CD4-positive, alpha-beta T cell treated with Interleukin-17A for 1 hour (primary cell): ENCODE measurements at regions not wholly inside any gene's neighbourhood (a gene's known extent, or its start where the extent isn't known, plus 50 kb on each side); places are given as distances from the start of the nearest gene placed in this dataset.
A peak's percentile ranks its signal among the peaks of the same experiment; 100 is the strongest.

Experiments
- DNase-seq: peaks from one replicate; pipeline ENCODE4 v3.0.0-alpha.2; 2020

GRCh38 chr1:36675106-36675505 is 192.4 kb upstream of the CSF3R start:
- DNase-seq = no peak

- DNase-seq = no peak
Measured at GRCh38 chr1:36673202-36673601, 190.5 kb upstream of the CSF3R start.

- no peak for DNase-seq
Measured at GRCh38 chr1:36669262-36669661, 186.5 kb upstream of the CSF3R start.

GRCh38 chr1:36667836-36668235 is 185.1 kb upstream of the CSF3R start:
- DNase-seq = no peak

- DNase-seq = no peak
Measured at GRCh38 chr1:36667256-36667655, 184.5 kb upstream of the CSF3R start.

- DNase-seq = no peak
Measured at GRCh38 chr1:36665478-36666080, 182.9 kb upstream of the CSF3R start.

GRCh38 chr1:36664571-36665287 is 182.0 kb upstream of the CSF3R start:
- DNase-seq = no peak

GRCh38 chr1:36663772-36664430 is 181.2 kb upstream of the CSF3R start:
- no peak for DNase-seq

- no peak for DNase-seq
Measured at GRCh38 chr1:36658838-36659237, 176.1 kb upstream of the CSF3R start.

- DNase-seq = no peak
Measured at GRCh38 chr1:36657826-36658225, 175.1 kb upstream of the CSF3R start.

- no peak for DNase-seq
Measured at GRCh38 chr1:36656838-36657237, 174.1 kb upstream of the CSF3R start.

- DNase-seq = no peak
Measured at GRCh38 chr1:36656271-36656670, 173.6 kb upstream of the CSF3R start.

- DNase-seq = no peak
Measured at GRCh38 chr1:36654586-36654985, 171.9 kb upstream of the CSF3R start.

- DNase-seq = no peak
Measured at GRCh38 chr1:36653850-36654249, 171.1 kb upstream of the CSF3R start.

GRCh38 chr1:36652586-36652985 is 169.9 kb upstream of the CSF3R start:
- DNase-seq = no peak

GRCh38 chr1:36652011-36652410 is 169.3 kb upstream of the CSF3R start:
- DNase-seq = no peak

GRCh38 chr1:36651176-36651910 is 168.6 kb upstream of the CSF3R start:
- DNase-seq = no peak

- peak; percentile 53 for DNase-seq
Measured at GRCh38 chr1:36650200-36651065, 167.7 kb upstream of the CSF3R start.

- no peak for DNase-seq
Measured at GRCh38 chr1:36645867-36646266, 163.2 kb upstream of the CSF3R start.

- no peak for DNase-seq
Measured at GRCh38 chr1:36644556-36644955, 161.8 kb upstream of the CSF3R start.

- no peak for DNase-seq
Measured at GRCh38 chr1:36643371-36644270, 160.9 kb upstream of the CSF3R start.

- DNase-seq = no peak
Measured at GRCh38 chr1:36642802-36643201, 160.1 kb upstream of the CSF3R start.
